H1 (cell line): ENCODE measurements at regions not wholly inside any gene's neighbourhood (a gene's known extent, or its start where the extent isn't known, plus 50 kb on each side); places are given as distances from the start of the nearest gene placed in this dataset.

Experiments used
- CTCF ChIA-PET: fragments of 300-600 bp; sonication (Branson Sonifier 250); formaldehyde crosslinking; loops from one replicate; lab custom pipeline; 2021; ENCODE audit not compliant: partially characterized antibody; lab: Charles Lee
- POLR2A ChIA-PET: fragments of 300-600 bp; sonication (Branson Sonifier 250); formaldehyde crosslinking; loops from one replicate; lab custom pipeline; 2021; ENCODE audit warnings: inconsistent platforms; ENCODE audit not compliant: partially characterized antibody; lab: Charles Lee
- DNase-seq, 2 experiments: peaks; one replicate each; pipeline versions ENCODE4 v3.0.0 to v3.0.0-alpha.2; 2010 to 2022; ENCODE audit warnings: low spot score in 2 of 2, low read depth in 1 of 2, mixed read lengths in 1 of 2
- FAIRE-seq: peaks from 2 replicates; lab custom pipeline; 2011; peaks lifted over from hg19 to GRCh38; lab: Jason Lieb, UNC
- H2AFZ ChIP-seq: 2 replicates; pipeline ENCODE4 v1.8.1; 2012; ENCODE audit warnings: low read length, inconsistent platforms
- H2AK5ac ChIP-seq: 2 replicates; pipeline ENCODE4 v1.6.1; 2013; ENCODE audit warnings: low read depth, low read length
- H2BK120ac ChIP-seq: replicated peaks from 2 replicates; pipeline ENCODE3; 2013; ENCODE audit warnings: low read depth, low read length, inconsistent platforms
- H2BK12ac ChIP-seq: 2 replicates; pipeline ENCODE4 v1.6.1; 2013; ENCODE audit warnings: low read depth, low read length
- H2BK15ac ChIP-seq: 2 replicates; pipeline ENCODE4 v1.6.1; 2013; ENCODE audit warnings: low read length
- H2BK20ac ChIP-seq: 2 replicates; pipeline ENCODE4 v1.6.1; 2013; ENCODE audit warnings: low read length
- H2BK5ac ChIP-seq: 2 replicates; pipeline ENCODE4 v1.6.1; 2013; ENCODE audit warnings: low read depth, low read length
- H3K14ac ChIP-seq: 2 replicates; pipeline ENCODE4 v1.6.1; 2013; ENCODE audit warnings: inconsistent platforms; ENCODE audit not compliant: insufficient read length
- H3K18ac ChIP-seq: 2 replicates; pipeline ENCODE4 v1.6.1; 2013; ENCODE audit warnings: low read length; ENCODE audit errors: extremely low read depth
- H3K23ac ChIP-seq: 2 replicates; pipeline ENCODE4 v1.6.1; 2013; ENCODE audit warnings: inconsistent platforms; ENCODE audit not compliant: insufficient read length
- H3K23me2 ChIP-seq: 2 replicates; pipeline ENCODE4 v1.6.1; 2013; ENCODE audit warnings: low read depth, low read length
- H3K27ac ChIP-seq: 2 replicates; pipeline ENCODE4 v1.6.1; 2011; ENCODE audit warnings: low read depth, low read length, inconsistent platforms
- H3K27me3 ChIP-seq, 4 experiments: replicated peaks in 1 of 4; 1 replicate in 1 of 4; 2 replicates in 3 of 4; pipeline versions ENCODE4 v1.6.1 to v1.8.1; 2011 to 2013; ENCODE audit warnings: low read length in 3 of 4, mild to moderate bottlenecking in 3 of 4, inconsistent platforms in 2 of 4, mixed read lengths in 2 of 4, moderate library complexity in 1 of 4; ENCODE audit not compliant: control insufficient read depth in 3 of 4, insufficient read depth in 3 of 4; ENCODE audit errors: extremely low read depth in 1 of 4
- H3K36me3 ChIP-seq, 4 experiments: 2 replicates each; pipeline versions ENCODE4 v1.6.1 to v1.8.1; 2011 to 2013; ENCODE audit warnings: mild to moderate bottlenecking in 4 of 4, low read length in 3 of 4, moderate library complexity in 2 of 4, control low read depth in 1 of 4, inconsistent platforms in 1 of 4; ENCODE audit not compliant: insufficient read depth in 4 of 4, control insufficient read depth in 2 of 4
- H3K4ac ChIP-seq: replicated peaks from 2 replicates; pipeline ENCODE3; 2013; ENCODE audit warnings: low read length, low read depth, mixed read lengths, inconsistent platforms; ENCODE audit not compliant: insufficient read length
- H3K4me1 ChIP-seq, 4 experiments: replicated peaks in 1 of 4; 1 replicate in 1 of 4; 2 replicates in 3 of 4; pipeline versions ENCODE4 v1.6.1 to v1.8.1; 2011 to 2013; ENCODE audit warnings: low read length in 3 of 4, inconsistent platforms in 2 of 4, mixed read lengths in 1 of 4; ENCODE audit not compliant: insufficient read depth in 4 of 4, control insufficient read depth in 3 of 4
- H3K4me2 ChIP-seq, 2 experiments: 2 replicates each; pipeline versions ENCODE4 v1.6.1 to v1.8.1; 2011 to 2013; ENCODE audit warnings: low read depth in 2 of 2, low read length in 2 of 2, control low read depth in 1 of 2, inconsistent platforms in 1 of 2, mild to moderate bottlenecking in 1 of 2; ENCODE audit not compliant: insufficient read depth in 1 of 2
- H3K4me3 ChIP-seq, 4 experiments: fragments of 200-600, 300-600 bp in 1 of 4; sonication (generic), shearing (Covaris generic), sonication (Bioruptor Twin) in 1 of 4; 2 replicates each; pipeline versions ENCODE4 v1.5.1 to v1.8.1; 2011 to 2016; ENCODE audit warnings: low read length in 4 of 4, low read depth in 3 of 4, control low read depth in 2 of 4, inconsistent platforms in 2 of 4, mild to moderate bottlenecking in 2 of 4, mixed read lengths in 1 of 4, moderate library complexity in 1 of 4; ENCODE audit not compliant: insufficient read depth in 2 of 4; ENCODE audit errors: extremely low read depth in 1 of 4
- H3K56ac ChIP-seq: replicated peaks from 2 replicates; pipeline ENCODE3; 2013; ENCODE audit warnings: low read depth, mild to moderate bottlenecking, mixed read lengths, low read length, inconsistent platforms; ENCODE audit not compliant: insufficient read length
- H3K79me1 ChIP-seq: 2 replicates; pipeline ENCODE4 v1.6.1; 2013; ENCODE audit warnings: low read depth, low read length, control low read depth
- H3K79me2 ChIP-seq, 2 experiments: 2 replicates each; pipeline versions ENCODE4 v1.6.1 to v1.8.1; 2012 to 2013; ENCODE audit warnings: low read length in 2 of 2, mild to moderate bottlenecking in 2 of 2, inconsistent platforms in 1 of 2; ENCODE audit not compliant: insufficient read depth in 2 of 2, control insufficient read depth in 1 of 2
- H3K9ac ChIP-seq, 4 experiments: replicated peaks in 1 of 4; 1 replicate in 1 of 4; 2 replicates in 3 of 4; pipeline versions ENCODE4 v1.6.1 to v1.8.1; 2011 to 2013; ENCODE audit warnings: low read depth in 3 of 4, low read length in 3 of 4, control low read depth in 2 of 4, mild to moderate bottlenecking in 2 of 4, moderate library complexity in 2 of 4, inconsistent platforms in 1 of 4; ENCODE audit errors: extremely low read depth in 1 of 4
- H3K9me3 ChIP-seq, 2 experiments: 2 replicates each; pipeline versions ENCODE4 v1.6.1 to v1.8.1; 2012 to 2013; ENCODE audit warnings: mild to moderate bottlenecking in 2 of 2, moderate library complexity in 2 of 2, control low read depth in 1 of 2, inconsistent platforms in 1 of 2, low read depth in 1 of 2, low read length in 1 of 2, mixed read lengths in 1 of 2; ENCODE audit not compliant: insufficient read depth in 2 of 2
- H4K20me1 ChIP-seq, 2 experiments: replicated peaks in 1 of 2; 2 replicates each; pipeline versions ENCODE3 to v1.8.1; 2011 to 2013; ENCODE audit warnings: inconsistent platforms in 2 of 2, low read length in 2 of 2, mild to moderate bottlenecking in 1 of 2; ENCODE audit not compliant: insufficient read depth in 2 of 2, control insufficient read depth in 1 of 2
- H4K5ac ChIP-seq: 2 replicates; pipeline ENCODE4 v1.6.1; 2013; ENCODE audit warnings: low read length, low read depth, mixed read lengths, inconsistent platforms; ENCODE audit not compliant: insufficient read length
- H4K8ac ChIP-seq: 2 replicates; pipeline ENCODE4 v1.8.0; 2013; ENCODE audit warnings: mild to moderate bottlenecking, moderate library complexity, low read length, inconsistent platforms; ENCODE audit not compliant: insufficient read depth; ENCODE audit errors: extremely low read depth
- H4K91ac ChIP-seq: replicated peaks from 2 replicates; pipeline ENCODE3; 2013; ENCODE audit warnings: low read length, mixed read lengths, inconsistent platforms; ENCODE audit not compliant: insufficient read length
- MAFK ChIP-seq: IDR thresholded peaks from 2 replicates; pipeline ENCODE4 v1.6.1; 2012; ENCODE audit warnings: low read depth, mild to moderate bottlenecking, improper control_type of control experiment, low read length
- RXRA ChIP-seq: IDR thresholded peaks from 2 replicates; pipeline ENCODE4 v1.6.1; 2011; ENCODE audit warnings: low read depth, mild to moderate bottlenecking, low read length, moderate library complexity; ENCODE audit not compliant: insufficient read depth
- WGBS, 2 experiments: shearing (Covaris generic) in 1 of 2; methylation state at CpG; one replicate each; pipeline versions ENCODE4 v1.1.6 to v1.1.7; 2013 to 2015; ENCODE audit warnings: low lambda C conversion rate in 2 of 2, mixed read lengths in 2 of 2, inconsistent platforms in 1 of 2, low coverage in 1 of 2, missing lambda C conversion rate in 1 of 2; ENCODE audit not compliant: insufficient replicate concordance in 2 of 2, insufficient coverage in 1 of 2, insufficient read length in 1 of 2; ENCODE audit errors: extremely low coverage in 1 of 2, missing lambda C conversion rate in 1 of 2; 5-methylcytosine and 5-hydroxymethylcytosine counted together

DNA sequence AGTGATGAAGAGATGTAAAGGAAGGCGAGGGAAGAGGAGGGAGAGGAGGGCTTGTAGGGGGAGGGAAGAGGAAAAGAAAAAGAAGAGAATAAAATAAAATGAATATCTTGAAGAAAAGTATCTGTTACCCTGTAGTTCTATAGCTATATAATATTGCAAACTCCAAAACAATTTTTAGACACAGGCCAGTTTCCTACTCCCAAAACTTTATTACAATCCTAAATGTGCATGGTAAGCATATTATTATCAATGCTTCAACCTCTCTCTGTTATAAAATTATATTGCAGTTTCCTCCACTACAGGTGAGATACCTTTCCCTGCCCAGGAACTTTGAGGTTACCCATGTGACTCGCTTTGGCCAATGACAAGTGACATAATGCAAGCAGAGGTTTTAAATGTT is 1351.6 kb upstream of the NRXN1 start:
- TF ChIP-seq RXRA: no peak
- TF ChIP-seq MAFK: peak; percentile 28; the same call in 1 of the 2 replicates
- no peak overlapping the region for H3K4ac ChIP-seq
- H2BK5ac ChIP-seq: no peak overlapping the region
- no peak overlapping the region for H3K9ac ChIP-seq
- H3K4me2 ChIP-seq: no peak overlapping the region
- H3K79me2 ChIP-seq: no peaks in the 10 kb centered on the region
- no peaks in the 10 kb centered on the region for H3K23me2 ChIP-seq
- POLR2A ChIA-PET: no interaction called here
- H4K5ac ChIP-seq: no peak overlapping the region
- no peaks in the 10 kb centered on the region for H3K9me3 ChIP-seq
- no peak overlapping the region for H4K91ac ChIP-seq
- no peaks in the 10 kb centered on the region for H3K27me3 ChIP-seq
- H3K79me1 ChIP-seq: no peaks in the 10 kb centered on the region; the same call in 1 of the 2 replicates
- no peak overlapping the region for H3K18ac ChIP-seq
- H2BK15ac ChIP-seq: no peak overlapping the region
- H3K56ac ChIP-seq: no peak overlapping the region
- no peaks in the 10 kb centered on the region for H3K36me3 ChIP-seq
- peaks cover 0 to 3% (median 0%) of the 10 kb centered on the region in 4 experiments; a peak in 2 of 7 replicates for H3K4me1 ChIP-seq
- 82 to 97% methylated on average over 1 to 2 of the region's 2 CpGs for WGBS, 2 experiments
- DNase-seq: no peak
- 0 out of 2 replicates have a peak overlapping the region, but pooled peaks have one; percentile 2 for H2AFZ ChIP-seq
- H4K20me1 ChIP-seq: no peaks in the 10 kb centered on the region
- H3K23ac ChIP-seq: no peak overlapping the region
- FAIRE-seq: no peak
- no peak overlapping the region for H3K27ac ChIP-seq
- CTCF ChIA-PET: no interaction called here
- no peak overlapping the region for H2BK20ac ChIP-seq
- H3K14ac ChIP-seq: no peak overlapping the region
- H4K8ac ChIP-seq: no peak overlapping the region
- no peak overlapping the region for H2BK120ac ChIP-seq
- no peak overlapping the region for H2AK5ac ChIP-seq
- H3K4me3 ChIP-seq: no peak overlapping the region
- H2BK12ac ChIP-seq: no peak overlapping the region
